ENCODE measurements at regions not wholly inside any gene's neighbourhood (a gene's known extent, or its start where the extent isn't known, plus 50 kb on each side); places are given as distances from the start of the nearest gene placed in this dataset.

- Histone ChIP-seq H3K36me3 (no peaks in the 10 kb centered on the region), H3K4me1 (peaks cover 26 to 33% of the 10 kb centered on the region in 2 donors), H3K4me3 (replicated peaks in 1 of 3) (no peak overlapping the region), H3K27me3 (no peaks in the 10 kb centered on the region), H3K9me3 (no peaks in the 10 kb centered on the region), H3K27ac (no peak overlapping the region)
- DNase-seq = no peak
- 65 to 77% methylated on average over 2 of the region's 2 CpGs for WGBS, 2 donors
- TF ChIP-seq POLR2A (IDR thresholded peaks at IDR 0.05) = no peak
- no peak for TF ChIP-seq CTCF (IDR thresholded peaks at IDR 0.05)
- intact Hi-C loops (cut with DNase I) = no loop called here
Observed at GRCh38 chr3:99246010-99246654, 344.6 kb upstream of the DCBLD2 start.

- TF ChIP-seq CTCF (IDR thresholded peaks at IDR 0.05) (no peak), POLR2A (IDR thresholded peaks at IDR 0.05) (no peak)
- H3K9me3 ChIP-seq = no peaks in the 10 kb centered on the region
- H3K4me1 ChIP-seq = peaks cover 10 to 14% of the 10 kb centered on the region in 2 donors
- WGBS, 2 donors = 92 to 96% methylated on average over 2 of the region's 2 CpGs
- H3K4me3 ChIP-seq (replicated peaks in 1 of 3) = no peak overlapping the region
- DNase-seq = no peak
- H3K27ac ChIP-seq = no peak overlapping the region
- intact Hi-C loops (cut with DNase I) = no loop called here
- H3K36me3 ChIP-seq = no peaks in the 10 kb centered on the region
- no peaks in the 10 kb centered on the region for H3K27me3 ChIP-seq
Observed at GRCh38 chr3:99242271-99242670, 340.8 kb upstream of the DCBLD2 start.

DNA sequence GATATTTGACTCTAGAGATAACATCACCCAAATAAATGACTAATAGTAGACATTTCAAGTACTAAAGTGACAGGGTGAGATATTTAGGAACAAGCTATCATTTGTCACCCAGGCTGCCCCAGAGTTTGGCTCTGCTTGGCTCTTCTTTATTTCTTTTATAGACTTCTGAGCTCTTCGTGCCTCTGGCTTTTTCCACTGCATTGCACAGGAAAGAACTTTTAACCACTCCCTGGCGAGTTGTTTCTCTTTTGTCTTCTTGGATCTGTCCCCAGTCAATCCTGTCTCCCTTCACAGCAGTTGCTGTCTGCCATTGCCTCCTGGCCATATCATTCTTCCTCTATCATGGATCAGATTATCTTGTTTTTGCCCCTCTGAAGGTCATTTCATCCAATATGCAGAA, 339.2 kb upstream of the DCBLD2 start:
- H3K4me1 ChIP-seq = peaks cover 8 to 10% of the 10 kb centered on the region in 2 donors
- intact Hi-C loops (cut with DNase I) = no loop called here
- no peaks in the 10 kb centered on the region for H3K36me3 ChIP-seq
- no peak overlapping the region for H3K4me3 ChIP-seq (replicated peaks in 1 of 3)
- H3K27me3 ChIP-seq = no peaks in the 10 kb centered on the region
- H3K27ac ChIP-seq = peak overlapping the region in 1 of 3 donors; percentile 44
- DNase-seq = peak in 1 of 2 donors; percentile 13
- WGBS, 2 donors = 10 to 12% methylated on average over 2 of the region's 2 CpGs
- TF ChIP-seq POLR2A (IDR thresholded peaks at IDR 0.05) (no peak), CTCF (IDR thresholded peaks at IDR 0.05) (no peak)
- no peaks in the 10 kb centered on the region for H3K9me3 ChIP-seq

GRCh38 chr3:99236576-99236975, 335.1 kb upstream of the DCBLD2 start:
- Histone ChIP-seq H3K4me1 (peaks cover 8 to 10% of the 10 kb centered on the region in 2 donors), H3K36me3 (no peaks in the 10 kb centered on the region), H3K9me3 (no peaks in the 10 kb centered on the region), H3K27ac (no peak overlapping the region), H3K27me3 (no peaks in the 10 kb centered on the region), H3K4me3 (replicated peaks in 1 of 3) (no peak overlapping the region)
- DNase-seq = no peak
- intact Hi-C loops (cut with DNase I) = no loop called here
- no peak for TF ChIP-seq POLR2A (IDR thresholded peaks at IDR 0.05)

GRCh38 chr3:99232696-99233095, 331.2 kb upstream of the DCBLD2 start:
- WGBS, 2 donors = 85 to 88% methylated on average over 1 of the region's 1 CpG
- H3K27ac ChIP-seq = no peak overlapping the region

More at GRCh38 chr3:99232696-99233095, 331.2 kb upstream of the DCBLD2 start:
- no peak for TF ChIP-seq POLR2A (IDR thresholded peaks at IDR 0.05)
- TF ChIP-seq CTCF (IDR thresholded peaks at IDR 0.05) = no peak
- Histone ChIP-seq H3K4me3 (replicated peaks in 1 of 3) (no peak overlapping the region), H3K9me3 (no peaks in the 10 kb centered on the region), H3K4me1 (no peaks in the 10 kb centered on the region), H3K36me3 (no peaks in the 10 kb centered on the region), H3K27me3 (no peaks in the 10 kb centered on the region)
- intact Hi-C loops (cut with DNase I) = no loop called here
- DNase-seq = no peak
